B cell (primary cell): ENCODE measurements at regions not wholly inside any gene's neighbourhood (a gene's known extent, or its start where the extent isn't known, plus 50 kb on each side); places are given as distances from the start of the nearest gene placed in this dataset.

Experiments used
- ATAC-seq: fragments of 200-7000 bp; cut with Tn5 transposase; one replicate; pipeline ENCODE4 v1.10.0; 2021; ENCODE audit warnings: low read depth, mild to moderate bottlenecking, moderate number of reproducible peaks, moderate library complexity
- CTCF ChIA-PET: fragments of 350-600 bp; sonication (Branson Sonifier 250); formaldehyde crosslinking; loops from one replicate; lab custom pipeline; 2021; ENCODE audit warnings: antibody characterized with exemption, inconsistent platforms; lab: Charles Lee
- POLR2A ChIA-PET: fragments of 350-600 bp; sonication (Branson Sonifier 250); formaldehyde crosslinking; loops from one replicate; lab custom pipeline; 2021; ENCODE audit warnings: antibody characterized with exemption; lab: Charles Lee
- DNase-seq: peaks from one replicate; pipeline ENCODE4 v3.0.0; 2013
- H2AFZ ChIP-seq: 2 replicates; pipeline ENCODE4 v1.6.1; 2012; ENCODE audit warnings: mild to moderate bottlenecking, low read depth, low read length; ENCODE audit not compliant: insufficient read depth, poor library complexity, severe bottlenecking
- H3K27ac ChIP-seq, 2 donors: 1 replicate in 1 of 2; 2 replicates in 1 of 2; pipeline ENCODE4 v1.5.1; 2012 to 2013; ENCODE audit warnings: low read length in 2 of 2, mild to moderate bottlenecking in 2 of 2, moderate library complexity in 1 of 2
- H3K27me3 ChIP-seq, 4 experiments: fragments of 200-600 bp in 1 of 4; sonication (generic) in 1 of 4; replicated peaks in 1 of 4; 1 replicate in 2 of 4; 2 replicates in 2 of 4; pipeline versions ENCODE4 v1.6.1 to v1.7.0; 2013 to 2016; ENCODE audit warnings: low read length in 3 of 4, mild to moderate bottlenecking in 2 of 4, mixed read lengths in 1 of 4, moderate library complexity in 1 of 4; ENCODE audit not compliant: insufficient read depth in 4 of 4, control insufficient read depth in 3 of 4; ENCODE audit errors: control extremely low read depth in 1 of 4
- H3K36me3 ChIP-seq, 2 experiments: replicated peaks in 1 of 2; 1 replicate in 1 of 2; 2 replicates in 1 of 2; pipeline versions ENCODE4 v1.6.1 to v1.7.1; 2013; ENCODE audit warnings: low read length in 1 of 2; ENCODE audit not compliant: insufficient read depth in 2 of 2, control insufficient read depth in 1 of 2; ENCODE audit errors: control extremely low read depth in 1 of 2, extremely low read depth in 1 of 2
- H3K4me1 ChIP-seq, 2 donors: fragments of 200-600 bp in 1 of 2; sonication (generic) in 1 of 2; 1 replicate in 1 of 2; 2 replicates in 1 of 2; pipeline versions ENCODE4 v1.5.1 to v1.6.1; 2013 to 2017; ENCODE audit warnings: low read length in 2 of 2; ENCODE audit not compliant: control insufficient read depth in 2 of 2, insufficient read depth in 2 of 2
- H3K4me2 ChIP-seq: replicated peaks from 2 replicates; pipeline ENCODE3; 2012; ENCODE audit warnings: mild to moderate bottlenecking, low read depth, low read length; ENCODE audit not compliant: poor library complexity, severe bottlenecking
- H3K4me3 ChIP-seq, 5 experiments: fragments of 200-600 bp in 1 of 5; sonication (generic) in 1 of 5; 1 replicate in 3 of 5; 2 replicates in 2 of 5; pipeline versions ENCODE4 v1.5.1 to v1.7.0; 2011 to 2016; ENCODE audit warnings: low read length in 4 of 5, mild to moderate bottlenecking in 4 of 5, low read depth in 2 of 5, control low read depth in 1 of 5, moderate library complexity in 1 of 5; ENCODE audit not compliant: insufficient read depth in 1 of 5; ENCODE audit errors: control extremely low read depth in 1 of 5, extremely low read depth in 1 of 5
- H3K79me2 ChIP-seq: fragments of 200-600 bp; sonication (generic); one replicate; pipeline ENCODE4 v1.6.0; 2016; ENCODE audit warnings: low read length; ENCODE audit not compliant: control insufficient read depth, insufficient read depth
- H3K9ac ChIP-seq: fragments of 200-600 bp; sonication (generic); 2 replicates; pipeline ENCODE4 v1.6.1; 2017; ENCODE audit warnings: mild to moderate bottlenecking, low read length, moderate library complexity
- H3K9me3 ChIP-seq, 3 donors: one replicate each; pipeline versions ENCODE4 v1.6.1 to v1.7.1; 2013; ENCODE audit warnings: low read length in 2 of 3; ENCODE audit not compliant: control insufficient read depth in 2 of 3, insufficient read depth in 1 of 3; ENCODE audit errors: control extremely low read depth in 1 of 3
- H4K20me1 ChIP-seq: 2 replicates; pipeline ENCODE4 v1.6.0; 2012; ENCODE audit warnings: mild to moderate bottlenecking, low read length; ENCODE audit not compliant: insufficient read depth, control insufficient read depth, poor library complexity, severe bottlenecking
- H3K27ac Mint-ChIP-seq: one replicate; pipeline ENCODE4 v1.8.0; 2021; ENCODE audit warnings: mixed read lengths
- H3K27me3 Mint-ChIP-seq: one replicate; pipeline ENCODE4 v1.8.0; 2021; ENCODE audit warnings: mixed read lengths
- H3K4me1 Mint-ChIP-seq: one replicate; pipeline ENCODE4 v1.8.0; 2021; ENCODE audit warnings: mixed read lengths
- H3K4me3 Mint-ChIP-seq: one replicate; pipeline ENCODE4 v1.8.0; 2021; ENCODE audit warnings: mixed read lengths
- H3K9me3 Mint-ChIP-seq: one replicate; pipeline ENCODE4 v1.8.0; 2022; ENCODE audit warnings: mixed read lengths; ENCODE audit not compliant: insufficient read depth
- CTCF ChIP-seq: fragments of 200-600 bp; IDR thresholded peaks from one replicate; pipeline ENCODE4 v1.8.0; 2022; ENCODE audit warnings: antibody characterized with exemption, mild to moderate bottlenecking
- EZH2 ChIP-seq: IDR thresholded peaks from 2 replicates; pipeline ENCODE4 v1.6.1; 2012; ENCODE audit warnings: borderline replicate concordance, low read depth, mild to moderate bottlenecking, moderate library complexity, low read length; ENCODE audit not compliant: insufficient read depth, poor library complexity, severe bottlenecking
- WGBS: methylation state at CpG from one replicate; pipeline ENCODE4 v1.1.5; 2013; ENCODE audit warnings: missing lambda C conversion rate; ENCODE audit not compliant: insufficient coverage; 5-methylcytosine and 5-hydroxymethylcytosine counted together
- intact Hi-C: fragments of 100-400 bp; cut with micrococcal nuclease; formaldehyde crosslinking; loops from one replicate; pipeline ENCODE4 v1.10.0; 2022

- POLR2A ChIA-PET: no interaction called here
These were observed 1283.8 kb upstream of the PABPC4L start for GRCh38 chr4:135485371-135485770.

GRCh38 chr4:135476272-135476671, 1274.7 kb upstream of the PABPC4L start:
- TF ChIP-seq CTCF: no peak
- no peak for TF ChIP-seq EZH2
- Mint-ChIP-seq H3K9me3 (peaks cover 7% of the 10 kb centered on the region), H3K4me1 (no peaks in the 10 kb centered on the region), H3K27me3 (no peaks in the 10 kb centered on the region), H3K27ac (no peak overlapping the region), H3K4me3 (no peak overlapping the region)
- intact Hi-C loops: no loop called here
- no peak overlapping the region for H3K4me3 ChIP-seq
- CTCF ChIA-PET: no interaction called here
- ATAC-seq (no peak), DNase-seq (no peak)
- no peaks in the 10 kb centered on the region for H3K79me2 ChIP-seq
- H3K9me3 ChIP-seq: peaks cover 0 to 11% (median 0%) of the 10 kb centered on the region in 3 donors
- no peak overlapping the region for H3K9ac ChIP-seq
- no peaks in the 10 kb centered on the region for H4K20me1 ChIP-seq
- H3K27ac ChIP-seq: no peak overlapping the region
- no peaks in the 10 kb centered on the region for H3K27me3 ChIP-seq
- POLR2A ChIA-PET: no interaction called here
- H3K36me3 ChIP-seq: no peaks in the 10 kb centered on the region
- 60% methylated on average over 1 of the region's 2 CpGs for WGBS
- H3K4me1 ChIP-seq: no peaks in the 10 kb centered on the region
- H2AFZ ChIP-seq: no peak overlapping the region
- H3K4me2 ChIP-seq: no peak overlapping the region

More at GRCh38 chr4:135485371-135485770, 1283.8 kb upstream of the PABPC4L start:
- Histone ChIP-seq H3K79me2 (no peaks in the 10 kb centered on the region), H2AFZ (no peak overlapping the region), H3K9me3 (no peaks in the 10 kb centered on the region), H3K4me3 (no peak overlapping the region), H3K27me3 (no peaks in the 10 kb centered on the region), H3K4me1 (no peaks in the 10 kb centered on the region), H3K36me3 (no peaks in the 10 kb centered on the region), H3K27ac (no peak overlapping the region), H3K9ac (no peak overlapping the region), H3K4me2 (no peak overlapping the region), H4K20me1 (no peaks in the 10 kb centered on the region)
- TF ChIP-seq CTCF (no peak), EZH2 (no peak)
- no peaks in the 10 kb centered on the region for H3K27me3 Mint-ChIP-seq
- DNase-seq: no peak
- intact Hi-C loops: no loop called here
- H3K4me3 Mint-ChIP-seq: no peak overlapping the region
- H3K4me1 Mint-ChIP-seq: no peaks in the 10 kb centered on the region
- WGBS: 87% methylated on average over 3 of the region's 4 CpGs
- CTCF ChIA-PET: no interaction called here
- no peak overlapping the region for H3K27ac Mint-ChIP-seq
- H3K9me3 Mint-ChIP-seq: peaks cover 5% of the 10 kb centered on the region
- no peak for ATAC-seq
